Activated naive CD4-positive, alpha-beta T cell treated with anti-CD3 and anti-CD28 coated beads for 36 hours (primary cell): ENCODE measurements at regions not wholly inside any gene's neighbourhood (a gene's known extent, or its start where the extent isn't known, plus 50 kb on each side); places are given as distances from the start of the nearest gene placed in this dataset.

Experiments
- CTCF ChIA-PET: fragments of 350-600 bp; sonication (Branson Sonifier 250); formaldehyde crosslinking; loops from one replicate; lab custom pipeline; 2021; ENCODE audit warnings: antibody characterized with exemption; lab: Charles Lee
- DNase-seq: peaks from one replicate; pipeline ENCODE4 v3.0.0-alpha.2; 2020
- H3K27ac Mint-ChIP-seq: one replicate; pipeline ENCODE4 v1.8.0; 2021; ENCODE audit warnings: mild to moderate bottlenecking, mixed read lengths
- H3K27me3 Mint-ChIP-seq: one replicate; pipeline ENCODE4 v1.8.0; 2021; ENCODE audit warnings: low read depth, mixed read lengths
- H3K36me3 Mint-ChIP-seq: one replicate; pipeline ENCODE4 v1.8.0; 2021; ENCODE audit warnings: low read depth, mixed read lengths
- H3K4me1 Mint-ChIP-seq: one replicate; pipeline ENCODE4 v1.8.0; 2021; ENCODE audit warnings: low read depth, mixed read lengths
- H3K4me3 Mint-ChIP-seq: one replicate; pipeline ENCODE4 v1.8.0; 2021; ENCODE audit warnings: mild to moderate bottlenecking, moderate library complexity, mixed read lengths
- H3K9me3 Mint-ChIP-seq: one replicate; pipeline ENCODE4 v1.8.0; 2021; ENCODE audit warnings: mixed read lengths
- intact Hi-C: fragments of 100-400 bp; cut with micrococcal nuclease; formaldehyde crosslinking; loops from one replicate; pipeline ENCODE4 v1.15.1; 2023

GRCh38 chrX:116841290-116841689 lies 378.5 kb upstream of the CT83 start:
- no peak overlapping the region for H3K27ac Mint-ChIP-seq
- intact Hi-C loops = no loop called here
- CTCF ChIA-PET = no interaction called here

GRCh38 chrX:116827063-116827462 lies 364.3 kb upstream of the CT83 start:
- intact Hi-C loops = no loop called here
- Mint-ChIP-seq H3K4me3 (no peak overlapping the region), H3K9me3 (no peaks in the 10 kb centered on the region), H3K36me3 (no peaks in the 10 kb centered on the region), H3K27me3 (no peaks in the 10 kb centered on the region), H3K4me1 (no peaks in the 10 kb centered on the region), H3K27ac (no peak overlapping the region)
- CTCF ChIA-PET = no interaction called here
- no peak for DNase-seq

More at GRCh38 chrX:116841290-116841689, 378.5 kb upstream of the CT83 start:
- no peak for DNase-seq
- H3K36me3 Mint-ChIP-seq = no peaks in the 10 kb centered on the region
- no peaks in the 10 kb centered on the region for H3K4me1 Mint-ChIP-seq
- no peak overlapping the region for H3K4me3 Mint-ChIP-seq
- H3K9me3 Mint-ChIP-seq = peaks cover 3% of the 10 kb centered on the region
- no peaks in the 10 kb centered on the region for H3K27me3 Mint-ChIP-seq

- Mint-ChIP-seq H3K4me1 (no peaks in the 10 kb centered on the region), H3K9me3 (no peaks in the 10 kb centered on the region)
- intact Hi-C loops = no loop called here
Measured at GRCh38 chrX:116824785-116825184, 362.0 kb upstream of the CT83 start.

GRCh38 chrX:116823677-116824076 lies 360.9 kb upstream of the CT83 start:
- no peak overlapping the region for H3K4me3 Mint-ChIP-seq
- no peak overlapping the region for H3K27ac Mint-ChIP-seq
- H3K36me3 Mint-ChIP-seq = no peaks in the 10 kb centered on the region
- H3K4me1 Mint-ChIP-seq = no peaks in the 10 kb centered on the region
- CTCF ChIA-PET = no interaction called here
- intact Hi-C loops = no loop called here
- no peak for DNase-seq
- H3K9me3 Mint-ChIP-seq = no peaks in the 10 kb centered on the region
- H3K27me3 Mint-ChIP-seq = no peaks in the 10 kb centered on the region

More at GRCh38 chrX:116824785-116825184, 362.0 kb upstream of the CT83 start:
- CTCF ChIA-PET = no interaction called here
- H3K4me3 Mint-ChIP-seq = no peak overlapping the region
- no peaks in the 10 kb centered on the region for H3K27me3 Mint-ChIP-seq
- H3K27ac Mint-ChIP-seq = no peak overlapping the region
- no peaks in the 10 kb centered on the region for H3K36me3 Mint-ChIP-seq
- DNase-seq = no peak

GRCh38 chrX:116806288-116806802 lies 343.6 kb upstream of the CT83 start:
- no peak overlapping the region for H3K27ac Mint-ChIP-seq
- intact Hi-C loops = no loop called here
- CTCF ChIA-PET = interaction anchor here (0.7 kb wide), 1 partner anchor 874 kb away, joined by 3 read pairs; no protein-coding TSS in a partner anchor
- no peaks in the 10 kb centered on the region for H3K27me3 Mint-ChIP-seq
- H3K36me3 Mint-ChIP-seq = no peaks in the 10 kb centered on the region
- no peak for DNase-seq
- H3K4me3 Mint-ChIP-seq = no peak overlapping the region
- H3K9me3 Mint-ChIP-seq = no peaks in the 10 kb centered on the region
- no peaks in the 10 kb centered on the region for H3K4me1 Mint-ChIP-seq

- no peak for DNase-seq
- CTCF ChIA-PET = no interaction called here
- no peaks in the 10 kb centered on the region for H3K4me1 Mint-ChIP-seq
- intact Hi-C loops = no loop called here
- H3K9me3 Mint-ChIP-seq = no peaks in the 10 kb centered on the region
- H3K36me3 Mint-ChIP-seq = no peaks in the 10 kb centered on the region
- H3K27me3 Mint-ChIP-seq = no peaks in the 10 kb centered on the region
- no peak overlapping the region for H3K27ac Mint-ChIP-seq
- no peak overlapping the region for H3K4me3 Mint-ChIP-seq
Measured at GRCh38 chrX:116801943-116802342, 339.2 kb upstream of the CT83 start.

- no peaks in the 10 kb centered on the region for H3K27me3 Mint-ChIP-seq
- intact Hi-C loops = no loop called here
- DNase-seq = no peak
- peaks cover under 1% of the 10 kb centered on the region for H3K9me3 Mint-ChIP-seq
- no peaks in the 10 kb centered on the region for H3K4me1 Mint-ChIP-seq
- no peak overlapping the region for H3K4me3 Mint-ChIP-seq
- CTCF ChIA-PET = no interaction called here
- no peaks in the 10 kb centered on the region for H3K36me3 Mint-ChIP-seq
- H3K27ac Mint-ChIP-seq = no peak overlapping the region
Measured at GRCh38 chrX:116781926-116782325, 319.1 kb upstream of the CT83 start.

GRCh38 chrX:116757491-116757890 lies 294.7 kb upstream of the CT83 start:
- no peaks in the 10 kb centered on the region for H3K9me3 Mint-ChIP-seq
- H3K4me3 Mint-ChIP-seq = no peak overlapping the region
- CTCF ChIA-PET = no interaction called here
- DNase-seq = no peak
- H3K4me1 Mint-ChIP-seq = no peaks in the 10 kb centered on the region
- H3K27me3 Mint-ChIP-seq = no peaks in the 10 kb centered on the region
- no peaks in the 10 kb centered on the region for H3K36me3 Mint-ChIP-seq
- intact Hi-C loops = no loop called here
- no peak overlapping the region for H3K27ac Mint-ChIP-seq

GRCh38 chrX:116756958-116757357 lies 294.2 kb upstream of the CT83 start:
- no peak for DNase-seq
- Mint-ChIP-seq H3K4me3 (no peak overlapping the region), H3K9me3 (no peaks in the 10 kb centered on the region), H3K27ac (no peak overlapping the region), H3K36me3 (no peaks in the 10 kb centered on the region), H3K4me1 (no peaks in the 10 kb centered on the region), H3K27me3 (no peaks in the 10 kb centered on the region)
- intact Hi-C loops = no loop called here
- CTCF ChIA-PET = no interaction called here

- intact Hi-C loops = no loop called here
- Mint-ChIP-seq H3K27ac (no peak overlapping the region), H3K9me3 (no peaks in the 10 kb centered on the region), H3K4me3 (no peak overlapping the region), H3K36me3 (no peaks in the 10 kb centered on the region), H3K4me1 (no peaks in the 10 kb centered on the region), H3K27me3 (no peaks in the 10 kb centered on the region)
- CTCF ChIA-PET = no interaction called here
- DNase-seq = no peak
Measured at GRCh38 chrX:116749943-116750342, 287.2 kb upstream of the CT83 start.

- Mint-ChIP-seq H3K4me3 (no peak overlapping the region), H3K36me3 (no peaks in the 10 kb centered on the region), H3K27ac (no peak overlapping the region), H3K27me3 (no peaks in the 10 kb centered on the region), H3K4me1 (no peaks in the 10 kb centered on the region), H3K9me3 (no peaks in the 10 kb centered on the region)
- intact Hi-C loops = no loop called here
- DNase-seq = no peak
- CTCF ChIA-PET = no interaction called here
Measured at GRCh38 chrX:116732214-116732613, 269.4 kb upstream of the CT83 start.

GRCh38 chrX:116726806-116727205 lies 264.0 kb upstream of the CT83 start:
- H3K36me3 Mint-ChIP-seq = no peaks in the 10 kb centered on the region
- no peaks in the 10 kb centered on the region for H3K27me3 Mint-ChIP-seq
- no peaks in the 10 kb centered on the region for H3K9me3 Mint-ChIP-seq
- CTCF ChIA-PET = no interaction called here
- no peak for DNase-seq
- no peak overlapping the region for H3K27ac Mint-ChIP-seq
- H3K4me3 Mint-ChIP-seq = no peak overlapping the region
- H3K4me1 Mint-ChIP-seq = no peaks in the 10 kb centered on the region
- intact Hi-C loops = no loop called here

GRCh38 chrX:116694046-116694445 lies 231.3 kb upstream of the CT83 start:
- peaks cover 4% of the 10 kb centered on the region for H3K9me3 Mint-ChIP-seq
- no peak overlapping the region for H3K27ac Mint-ChIP-seq
- no peak for DNase-seq
- intact Hi-C loops = no loop called here
- H3K4me1 Mint-ChIP-seq = no peaks in the 10 kb centered on the region
- no peaks in the 10 kb centered on the region for H3K27me3 Mint-ChIP-seq
- CTCF ChIA-PET = no interaction called here
- no peaks in the 10 kb centered on the region for H3K36me3 Mint-ChIP-seq
- H3K4me3 Mint-ChIP-seq = no peak overlapping the region
